ENCODE measurements at regions not wholly inside any gene's neighbourhood (a gene's known extent, or its start where the extent isn't known, plus 50 kb on each side); places are given as distances from the start of the nearest gene placed in this dataset.

DNA sequence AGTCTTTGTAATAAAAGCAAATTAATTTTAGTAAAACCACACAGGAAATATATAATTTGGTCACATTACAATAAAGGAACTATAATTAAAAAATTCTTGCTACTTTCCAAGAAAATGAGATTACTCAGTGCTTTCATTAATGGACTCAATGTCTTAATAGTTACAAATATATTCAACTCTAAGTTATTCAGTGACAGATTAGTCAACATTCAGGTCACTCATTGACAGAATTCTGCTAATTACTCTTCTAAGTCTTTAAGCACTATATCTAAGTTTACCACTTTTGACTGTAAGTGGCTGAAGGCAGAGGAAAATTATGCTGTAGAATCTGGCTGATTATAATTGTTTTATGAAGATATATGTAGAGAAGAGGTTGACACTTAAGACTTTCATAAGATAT lies 1365.0 kb downstream of the EFNB2 start:
- TF ChIP-seq CTCF (IDR thresholded peaks at IDR 0.05; ENCODE audit: poor library complexity) (no peak), EZH2 (IDR thresholded peaks at IDR 0.05; ENCODE audit: borderline replicate concordance) (no peak)

All from hepatocyte (in vitro differentiated cells).